Activated gamma-delta T cell (primary cell): ENCODE measurements at regions not wholly inside any gene's neighbourhood (a gene's known extent, or its start where the extent isn't known, plus 50 kb on each side); places are given as distances from the start of the nearest gene placed in this dataset.
"Not testable (repeated sequence)": the region's sequence is repeated elsewhere in the genome, so short reads cannot be mapped to it uniquely, and the experiment has no call there.

Source experiments
- DNase-seq: peaks from one replicate; lab custom pipeline; 2025; lab: John Stamatoyannopoulos, UW

DNA sequence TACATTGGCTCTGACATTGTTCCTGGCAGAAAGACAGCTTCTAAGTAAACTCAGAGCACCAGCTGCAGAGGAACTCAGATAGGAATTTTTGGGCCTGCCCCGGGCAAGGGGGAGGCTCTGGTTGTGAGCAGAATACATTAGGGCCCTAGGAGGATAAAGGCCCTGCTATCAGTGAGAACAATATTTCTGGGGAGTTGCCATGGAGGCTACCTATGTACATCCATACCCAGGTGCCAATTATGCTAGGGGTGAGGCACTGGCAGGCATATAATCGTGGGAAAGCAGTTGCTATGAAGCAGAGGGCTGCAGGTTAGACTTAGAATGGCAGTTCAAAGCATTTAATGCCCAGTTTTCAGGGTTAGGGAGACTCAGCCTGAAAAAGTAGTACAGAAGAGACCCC lies 273.5 kb upstream of the EDA2R start:
- DNase-seq = no peak

DNA sequence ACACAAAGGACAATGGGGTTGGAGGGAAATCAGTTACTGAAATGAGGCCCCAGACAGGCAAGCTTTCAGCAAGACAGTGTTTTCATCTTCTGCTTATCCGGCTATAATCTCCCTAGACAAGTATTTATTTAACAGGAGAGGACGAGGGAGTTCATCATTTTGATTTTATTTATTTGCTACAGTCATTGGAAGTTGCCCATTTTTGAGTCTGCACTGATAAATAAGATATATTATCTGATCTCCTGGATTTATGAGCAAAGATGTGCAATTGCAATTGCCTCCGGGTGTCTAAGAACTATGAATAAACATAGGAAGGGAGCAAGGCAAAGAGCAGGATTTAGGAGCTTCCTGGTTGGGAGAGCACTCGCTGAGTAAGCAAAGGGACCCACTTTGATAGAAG lies 263.2 kb upstream of the EDA2R start:
- no peak for DNase-seq

DNA sequence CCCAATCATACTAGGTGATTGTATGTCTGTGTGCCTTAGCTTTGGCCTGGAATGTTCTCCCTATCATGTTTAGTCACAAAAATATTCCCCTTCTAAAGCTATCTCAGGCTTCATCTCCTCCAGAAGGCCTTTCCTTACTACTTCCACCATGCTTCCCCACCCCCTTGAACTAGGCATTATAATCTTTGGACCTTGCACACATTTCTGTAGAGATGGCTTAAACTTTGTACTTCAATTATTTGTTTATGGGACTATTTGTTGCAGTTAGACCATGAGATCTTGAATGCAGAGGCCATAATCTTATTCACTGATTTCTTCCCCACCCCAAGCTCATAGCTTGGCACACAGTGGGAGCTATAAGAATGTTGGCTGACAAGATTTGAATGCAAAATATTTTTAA lies 262.0 kb upstream of the EDA2R start:
- DNase-seq = no peak

DNA sequence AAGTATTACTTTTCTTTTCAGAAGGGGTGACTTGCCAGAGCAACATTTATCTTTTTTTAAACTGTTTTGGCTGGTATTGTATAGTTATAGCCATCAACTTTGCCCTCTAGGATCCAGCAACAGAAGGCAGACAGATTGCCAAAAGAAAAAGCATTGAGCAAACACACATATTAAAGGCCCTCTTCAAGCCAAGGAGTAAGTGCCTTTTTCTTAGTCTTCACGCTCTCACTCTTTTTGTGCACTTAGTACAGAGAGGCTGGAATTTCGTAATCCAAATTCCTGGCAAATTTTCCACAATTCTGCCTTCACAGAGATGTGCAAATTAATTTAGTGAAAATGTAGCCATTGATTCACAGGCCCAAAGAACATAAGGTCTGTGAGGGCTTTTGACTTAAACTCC lies 253.1 kb upstream of the EDA2R start:
- DNase-seq = no peak

DNA sequence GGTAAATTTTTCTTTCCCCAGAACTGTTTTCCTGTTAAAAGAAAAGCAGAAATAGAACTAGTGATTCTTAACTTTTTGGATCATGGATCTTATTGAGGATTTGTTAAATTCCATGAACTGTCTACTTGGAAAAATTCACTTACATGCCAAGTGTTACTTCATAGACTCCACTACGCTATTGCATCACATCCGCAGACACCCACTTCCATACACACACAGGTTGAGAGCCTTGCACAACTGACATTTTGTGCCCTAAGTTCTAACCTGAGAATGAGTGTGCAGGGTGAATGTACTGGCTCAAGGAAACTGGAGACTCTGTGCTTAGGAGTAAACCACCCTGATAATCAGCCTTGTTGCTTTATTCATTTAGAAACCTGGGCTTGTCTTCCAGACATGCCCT lies 250.5 kb upstream of the EDA2R start:
- DNase-seq = no peak

DNA sequence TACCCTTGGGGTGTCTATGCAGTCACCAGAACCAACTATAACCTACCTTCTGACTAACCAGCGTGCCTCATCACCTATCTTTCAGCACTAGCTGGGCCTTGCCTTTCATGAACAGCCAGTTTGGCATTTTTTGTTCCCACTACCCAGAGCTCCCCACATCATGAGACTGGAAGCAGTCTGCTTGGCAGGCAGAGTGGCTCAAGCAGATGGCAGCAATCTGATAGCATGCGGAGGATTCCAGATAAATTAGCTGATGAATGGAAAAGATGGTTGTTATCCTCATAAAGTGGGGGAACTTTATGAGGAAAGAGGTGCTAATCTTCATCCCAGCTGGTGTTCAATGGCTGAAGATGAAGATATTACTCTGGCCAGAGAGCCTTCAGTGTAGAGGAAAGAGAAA lies 243.2 kb upstream of the EDA2R start:
- DNase-seq = no peak

DNA sequence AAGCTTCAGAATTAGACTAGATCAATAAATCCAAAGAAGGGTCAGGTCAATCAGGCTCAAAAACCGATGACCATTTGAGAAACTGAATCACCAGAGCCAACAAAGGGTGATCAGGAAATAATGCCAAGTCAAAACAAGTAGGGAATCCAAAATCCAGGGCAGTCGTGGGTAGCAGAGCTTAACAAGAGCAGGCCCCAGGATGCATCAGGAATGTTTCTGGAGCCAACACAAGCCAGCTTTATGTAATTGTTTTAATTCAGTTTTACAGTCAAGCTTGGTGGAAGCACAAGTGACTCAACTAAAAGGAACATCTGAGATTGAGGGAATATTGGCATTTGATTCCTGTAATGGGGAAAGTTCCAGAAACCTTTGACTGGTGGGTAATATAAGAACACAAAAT lies 237.9 kb upstream of the EDA2R start:
- no peak for DNase-seq

DNA sequence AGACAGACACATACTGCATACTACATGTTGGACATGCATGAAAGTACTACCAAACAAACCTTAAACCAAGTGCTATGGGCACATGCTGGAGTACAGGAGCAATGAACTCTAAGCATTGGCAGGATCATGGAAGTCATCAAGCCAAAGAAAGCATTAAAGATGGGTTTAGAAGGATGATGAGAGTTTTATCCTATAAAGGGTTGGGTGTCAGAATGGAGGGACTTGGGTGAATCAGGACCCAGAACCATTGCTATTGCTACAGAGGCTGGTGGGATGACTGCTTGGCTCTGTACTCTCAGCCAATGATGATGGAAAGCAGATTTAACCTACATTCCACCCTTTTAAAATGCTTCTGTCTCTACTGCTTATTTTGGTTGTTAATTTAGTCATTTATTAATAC lies 233.9 kb upstream of the EDA2R start:
- no peak for DNase-seq

DNA sequence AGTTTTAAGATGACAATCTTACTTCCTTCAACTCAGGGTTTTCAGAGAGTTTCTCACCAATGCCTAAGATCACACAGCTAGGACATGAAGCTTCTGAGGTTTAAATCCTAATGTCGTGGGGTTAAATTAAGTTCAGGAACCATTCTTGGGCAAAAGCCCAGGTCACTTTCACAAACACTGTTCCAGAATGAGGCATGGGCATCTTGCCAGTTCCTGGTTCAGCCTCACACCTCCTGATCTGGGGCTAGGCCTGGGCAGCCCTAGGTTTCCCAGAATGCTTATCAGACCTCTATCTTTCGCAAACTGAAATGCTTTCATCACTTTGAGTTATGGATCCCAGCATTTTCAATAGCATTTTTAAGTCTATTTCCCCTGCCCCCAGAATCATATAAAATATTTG lies 224.8 kb upstream of the EDA2R start:
- DNase-seq = no peak

DNA sequence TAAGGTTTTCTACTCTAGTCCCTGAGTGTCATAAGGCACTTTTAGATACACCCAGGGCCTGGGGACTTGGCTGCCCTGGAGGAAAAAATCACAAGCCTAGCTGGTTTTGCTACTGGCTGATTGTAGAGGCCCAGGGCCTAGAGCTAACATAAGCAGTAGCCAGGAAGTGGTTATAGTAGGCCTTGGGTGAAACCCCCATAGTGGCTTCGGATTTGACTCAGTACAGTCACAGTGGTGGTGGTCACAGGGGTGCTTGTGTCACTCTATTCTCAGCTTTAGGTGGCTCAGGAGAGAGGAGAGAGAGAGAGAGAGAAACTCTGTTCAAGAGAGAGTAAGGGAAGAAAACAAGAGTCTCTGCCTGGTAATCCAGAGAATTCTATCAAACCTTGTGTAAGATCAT lies 194.5 kb upstream of the EDA2R start:
- no peak for DNase-seq

DNA sequence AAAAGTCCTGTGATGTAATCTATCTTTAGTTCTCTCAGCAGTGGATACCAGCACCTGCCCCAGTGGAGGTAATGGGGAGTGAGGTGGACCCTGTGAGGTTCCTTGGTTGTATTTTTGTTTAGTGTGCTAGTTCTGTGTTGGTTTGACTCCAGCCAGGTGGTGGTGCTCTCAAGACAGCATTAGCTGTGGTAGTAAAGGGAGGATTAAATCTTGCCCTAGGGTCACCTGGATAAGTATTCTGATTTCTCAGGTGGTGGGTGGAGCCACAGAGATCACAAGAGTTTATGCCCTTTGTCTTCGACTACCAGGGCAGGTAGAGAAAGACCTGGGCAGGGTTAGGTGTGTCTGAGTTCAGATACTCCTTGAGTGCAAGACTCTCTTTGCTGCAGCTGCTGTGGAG lies 176.3 kb upstream of the EDA2R start:
- DNase-seq = no peak

DNA sequence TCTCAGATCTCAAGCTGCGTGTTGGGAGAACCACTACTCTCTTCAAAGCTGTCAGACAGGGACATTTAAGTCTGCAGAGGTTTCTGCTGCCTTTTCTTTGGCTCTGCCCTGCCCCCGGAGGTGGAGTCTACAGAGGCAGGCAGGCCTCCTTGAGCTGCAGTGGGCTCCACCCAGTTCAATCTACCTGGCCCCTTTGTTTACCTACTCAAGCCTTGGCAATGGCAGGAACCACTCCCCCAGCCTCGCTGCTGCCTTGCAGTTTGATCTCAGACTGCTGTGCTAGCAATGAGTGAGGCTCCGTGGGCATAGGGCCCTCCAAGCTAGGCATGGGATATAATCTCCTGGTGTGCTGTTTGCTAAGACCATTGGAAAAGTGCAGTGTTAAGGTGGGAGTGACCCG lies 155.6 kb upstream of the EDA2R start:
- not testable (repeated sequence) for DNase-seq

DNA sequence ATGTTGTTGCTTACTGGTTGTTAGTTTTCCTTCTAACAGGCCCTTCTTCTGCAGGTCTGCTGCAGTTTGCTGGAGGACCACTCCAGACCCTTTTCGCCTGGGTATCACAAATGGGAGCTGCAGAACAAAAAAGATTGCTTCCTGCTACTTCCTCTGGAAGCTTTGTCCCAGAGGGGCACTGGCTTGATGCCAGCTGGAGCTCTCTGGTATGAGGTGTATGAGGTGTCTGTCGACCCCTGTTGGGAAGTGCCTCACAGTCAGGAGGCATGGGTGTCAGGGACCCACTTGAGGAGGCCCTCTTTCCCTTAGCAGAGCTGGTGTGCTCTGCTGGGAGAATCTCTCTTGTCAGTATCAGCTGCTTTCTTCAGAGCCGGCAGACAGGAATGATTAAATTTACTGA lies 127.4 kb upstream of the EDA2R start:
- no peak for DNase-seq

DNA sequence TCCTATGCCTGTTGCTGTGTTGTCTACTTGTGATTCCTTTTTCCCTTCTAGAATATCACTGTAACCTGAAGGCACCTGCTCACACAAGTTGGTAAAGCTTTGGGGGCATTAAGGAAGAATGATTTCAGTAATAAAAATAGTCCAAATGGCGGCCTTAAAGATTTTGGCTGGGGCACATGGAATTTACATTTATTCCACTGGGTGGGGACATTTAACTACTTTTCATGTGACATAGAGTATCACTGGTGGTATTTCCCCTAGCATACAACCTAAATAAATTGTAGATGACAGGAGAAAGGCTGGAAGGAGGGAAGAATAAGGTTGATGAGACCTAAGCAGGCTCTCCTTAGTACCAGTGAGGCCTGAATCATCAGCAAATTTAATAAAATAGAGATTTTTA lies 121.8 kb upstream of the EDA2R start:
- DNase-seq = no peak

DNA sequence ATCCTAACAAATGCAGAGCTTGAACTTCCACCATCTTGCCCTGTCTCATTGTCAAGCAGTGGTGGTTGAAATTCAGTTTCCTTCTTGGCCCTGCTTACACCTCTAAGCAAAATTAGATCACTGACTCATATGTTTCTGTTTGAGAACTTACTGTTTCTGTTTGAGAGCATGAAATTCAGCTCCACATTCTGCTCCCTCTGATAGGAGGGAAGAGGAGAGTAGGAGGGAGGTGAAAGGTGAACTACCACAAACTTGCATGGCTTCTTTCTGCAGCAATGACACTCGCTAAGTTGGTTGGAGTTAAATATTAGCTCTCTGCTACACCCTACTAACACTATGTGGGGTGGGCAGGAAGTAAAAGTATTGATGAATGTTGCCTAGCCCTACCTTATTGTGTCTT lies 117.8 kb upstream of the EDA2R start:
- DNase-seq = no peak

DNA sequence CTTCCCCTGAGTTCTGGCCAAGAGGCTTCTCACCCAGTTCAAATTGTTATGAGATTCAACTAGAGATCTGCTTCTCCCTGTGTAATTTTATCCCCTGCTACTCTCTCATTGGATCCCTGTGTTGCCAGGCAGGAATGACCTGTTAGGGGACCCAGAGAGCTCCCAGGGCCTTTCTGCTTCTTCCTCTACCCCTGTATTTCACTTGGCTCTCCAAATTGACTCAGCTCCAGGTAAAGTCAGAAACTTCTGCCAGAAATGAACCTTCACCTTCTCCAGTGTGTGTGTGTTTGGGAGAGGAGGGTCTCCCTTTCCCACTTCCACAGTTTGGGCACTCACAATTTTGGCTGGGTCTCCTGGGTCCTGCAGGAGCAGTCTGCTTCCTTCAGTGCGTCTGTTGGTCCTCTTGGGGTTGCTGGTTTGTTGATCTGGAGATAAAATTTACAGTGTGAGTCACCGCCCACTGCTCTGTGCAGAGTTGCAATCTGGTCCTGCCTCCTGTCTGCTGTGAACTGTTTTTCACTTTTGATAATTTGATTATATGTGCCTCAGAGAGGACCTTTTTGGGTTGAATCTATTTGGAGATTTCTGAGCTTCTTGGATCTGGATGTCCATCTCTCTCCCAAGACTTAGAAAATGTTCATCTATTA lies 112.4 kb upstream of the EDA2R start:
- DNase-seq = no peak

DNA sequence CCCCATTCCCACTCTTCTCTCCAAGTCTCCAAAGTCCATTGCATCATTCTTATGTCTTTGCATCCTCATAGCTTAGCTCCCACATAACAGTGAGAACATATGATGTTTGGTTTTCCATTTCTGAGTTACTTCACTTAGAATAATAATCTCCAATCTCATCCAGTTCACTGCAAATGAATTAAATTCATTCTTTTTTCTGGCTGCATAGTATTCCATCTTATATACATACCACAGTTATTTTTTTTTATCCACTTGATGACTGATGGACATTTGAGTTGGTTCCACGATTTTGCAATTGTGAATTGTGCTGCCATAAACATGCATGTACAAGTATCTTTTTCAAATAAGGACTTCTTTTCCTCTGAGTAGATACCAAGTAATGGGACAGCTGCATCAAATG lies 105.6 kb upstream of the EDA2R start:
- not testable (repeated sequence) for DNase-seq

DNA sequence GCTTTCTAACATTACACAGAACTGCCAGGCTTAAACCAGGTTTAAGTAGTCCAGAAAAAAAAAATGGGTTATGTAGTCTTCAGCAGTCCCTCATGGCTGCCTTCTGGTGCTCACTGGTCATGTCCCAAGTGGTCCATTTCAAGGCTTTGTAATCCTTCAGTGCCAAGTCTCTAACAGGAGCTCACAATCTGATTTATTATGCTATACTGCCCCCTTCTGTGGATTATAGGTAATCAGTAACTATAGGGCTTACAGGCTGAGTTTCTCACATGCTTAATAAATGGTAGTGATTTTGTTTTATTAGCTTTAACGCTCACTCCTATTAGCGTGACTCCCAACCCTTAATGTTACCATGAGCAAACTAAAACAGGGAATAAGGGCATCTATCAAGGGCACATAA lies 92.5 kb upstream of the EDA2R start:
- no peak for DNase-seq

DNA sequence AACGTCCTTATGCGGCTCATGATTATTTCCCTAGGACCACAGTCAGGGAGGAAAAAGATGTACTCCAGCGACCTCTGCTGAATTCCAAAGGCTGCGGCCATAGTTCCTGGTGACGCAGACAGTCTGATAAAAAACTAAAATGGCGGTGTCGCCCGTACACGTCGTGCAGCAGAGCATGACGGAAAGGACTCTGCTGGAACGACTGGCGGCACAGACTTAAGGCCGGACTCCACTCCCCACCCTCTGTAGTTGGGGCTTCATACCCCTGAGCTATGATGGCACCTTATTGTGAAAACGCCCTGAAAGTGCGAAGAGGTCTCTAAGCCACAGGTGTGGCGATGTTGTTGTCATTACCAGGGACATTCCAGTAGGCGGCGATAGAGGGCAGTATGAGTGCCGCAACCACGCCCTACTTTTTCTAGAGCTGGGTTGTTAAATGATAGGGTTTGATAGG lies 90.0 kb upstream of the EDA2R start:
- DNase-seq = no peak

DNA sequence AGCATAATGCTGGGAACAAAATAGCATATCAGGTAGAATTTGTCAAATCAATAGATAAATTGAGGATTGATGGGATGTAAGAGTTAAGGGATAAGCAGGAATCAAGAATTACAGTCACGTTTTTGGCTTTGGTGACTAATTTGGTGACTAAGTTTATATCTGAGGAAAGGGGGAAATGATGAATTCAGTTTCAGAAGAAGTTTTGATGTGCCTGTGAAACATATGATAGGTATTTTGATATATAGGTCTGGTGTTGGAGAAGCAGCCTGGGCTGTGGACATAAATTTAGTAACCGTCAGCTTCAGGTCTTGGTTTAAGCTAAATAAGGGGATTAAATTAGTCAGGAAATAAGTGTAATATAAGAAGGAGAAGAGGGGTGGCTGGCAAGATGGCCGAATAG lies 79.0 kb upstream of the EDA2R start:
- no peak for DNase-seq

DNA sequence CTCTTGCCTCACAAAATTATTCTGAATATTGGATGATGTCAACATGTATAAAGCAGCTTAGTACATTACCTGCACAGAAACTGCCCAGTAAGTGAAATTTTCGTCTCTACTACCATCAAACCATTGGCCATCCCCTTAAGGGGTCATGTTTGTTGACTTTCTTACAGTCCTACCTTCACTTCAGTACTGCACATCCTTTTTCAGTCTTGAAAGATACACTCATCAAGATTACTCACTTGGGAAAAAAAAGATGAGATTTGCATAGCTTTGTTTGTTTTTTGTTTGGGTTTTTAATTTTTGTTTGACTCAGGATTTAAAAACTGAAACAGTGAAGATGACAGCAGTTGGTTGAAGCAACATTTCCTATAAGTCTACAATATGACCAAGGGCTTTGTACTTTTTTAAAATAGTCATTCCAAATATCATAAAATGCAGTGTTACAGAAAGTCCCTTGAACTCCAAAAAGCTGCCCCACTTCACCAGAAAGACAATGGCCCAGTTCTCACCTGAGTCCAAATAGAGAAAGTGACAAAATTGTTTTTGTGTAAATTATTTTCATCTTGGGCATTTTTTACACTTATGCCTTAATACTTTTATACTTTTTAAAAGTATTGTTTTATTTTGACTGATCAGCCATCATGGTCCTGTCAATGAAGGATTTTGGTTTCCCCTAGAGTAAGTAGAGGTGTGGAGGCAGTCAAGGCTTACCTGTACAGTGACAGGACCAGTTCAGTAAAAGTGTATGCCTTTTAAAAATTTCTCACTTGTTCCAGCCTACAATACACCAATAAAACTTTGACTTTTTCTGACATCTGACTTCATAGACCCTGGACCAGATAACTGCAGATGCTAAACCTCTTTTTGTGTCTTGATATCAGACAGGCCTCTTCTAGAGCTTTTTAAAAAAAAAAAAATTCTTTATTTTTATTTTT lies 59.7 kb upstream of the EDA2R start:
- no peak for DNase-seq

DNA sequence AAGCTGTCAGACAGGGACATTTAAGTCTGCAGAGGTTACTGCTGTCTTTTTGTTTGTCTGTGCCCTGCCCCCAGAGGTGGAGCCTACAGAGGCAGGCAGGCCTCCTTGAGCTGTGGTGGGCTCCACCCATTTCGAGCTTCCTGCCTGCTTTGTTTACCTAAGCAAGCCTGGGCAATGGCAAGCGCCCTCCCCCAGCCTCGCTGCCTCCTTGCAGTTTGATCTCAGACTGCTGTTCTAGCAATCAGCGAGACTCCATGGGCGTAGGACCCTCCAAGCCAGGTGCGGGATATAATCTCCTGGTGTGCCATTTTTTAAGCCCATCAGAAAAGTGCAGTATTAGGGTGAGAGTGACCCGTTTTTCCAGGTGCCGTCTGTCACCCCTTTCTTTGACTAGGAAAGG lies 53.6 kb upstream of the EDA2R start:
- DNase-seq = not testable (repeated sequence)
